ENCODE measurements at regions not wholly inside any gene's neighbourhood (a gene's known extent, or its start where the extent isn't known, plus 50 kb on each side); places are given as distances from the start of the nearest gene placed in this dataset.

- TF ChIP-seq EGR1 (IDR thresholded peaks at IDR 0.05) (no peak), YY1 (IDR thresholded peaks at IDR 0.05; ENCODE audit: low read depth) (no peak), REST (IDR thresholded peaks at IDR 0.05; ENCODE audit: low read depth) (no peak)
Measured at GRCh38 chr1:115557715-115558114, 84.1 kb upstream of the VANGL1 start.
